ENCODE measurements at regions not wholly inside any gene's neighbourhood (a gene's known extent, or its start where the extent isn't known, plus 50 kb on each side); places are given as distances from the start of the nearest gene placed in this dataset.

- no peaks in the 10 kb centered on the region for H3K9me3 ChIP-seq
- TF ChIP-seq CTCF (IDR thresholded peaks at IDR 0.05), result no peak
- H3K27me3 ChIP-seq (ENCODE audit: low read depth), result no peaks in the 10 kb centered on the region
- no peak for DNase-seq
- H3K36me3 ChIP-seq, result no peaks in the 10 kb centered on the region
- intact Hi-C loops (cut with DNase I), result no loop called here
- ATAC-seq, result no peak
- H3K4me3 ChIP-seq, result no peak overlapping the region
- no peak overlapping the region for H3K27ac ChIP-seq
- no peaks in the 10 kb centered on the region for H3K4me1 ChIP-seq
Observed at GRCh38 chr14:53744857-53745256, 211.8 kb downstream of the BMP4 start.

DNA sequence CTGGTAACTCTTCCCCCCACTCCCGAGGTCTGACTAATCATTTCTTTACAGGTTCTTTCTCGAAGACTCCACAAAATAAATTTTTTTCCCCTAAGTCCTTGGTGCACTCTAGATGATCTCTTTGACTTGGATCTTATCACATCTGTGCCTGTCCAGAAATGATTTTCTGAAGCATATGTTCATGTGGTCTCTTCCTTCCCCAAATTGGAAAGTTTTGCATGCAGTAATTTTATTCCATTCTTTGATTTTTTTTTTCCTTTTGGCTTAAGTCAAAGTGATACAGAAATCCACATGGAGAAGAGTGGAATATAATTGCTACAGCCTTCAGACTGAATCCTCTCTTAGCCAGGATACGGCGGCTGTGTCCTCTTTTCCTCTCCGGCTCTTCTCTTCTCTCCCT is 213.3 kb downstream of the BMP4 start:
- intact Hi-C loops (cut with DNase I), result no loop called here
- Histone ChIP-seq H3K27me3 (ENCODE audit: low read depth) (no peaks in the 10 kb centered on the region), H3K27ac (no peak overlapping the region), H3K36me3 (no peaks in the 10 kb centered on the region), H3K4me1 (no peaks in the 10 kb centered on the region), H3K4me3 (no peak overlapping the region), H3K9me3 (no peaks in the 10 kb centered on the region)
- no peak for DNase-seq
- ATAC-seq, result no peak
- no peak for TF ChIP-seq CTCF (IDR thresholded peaks at IDR 0.05)

DNA sequence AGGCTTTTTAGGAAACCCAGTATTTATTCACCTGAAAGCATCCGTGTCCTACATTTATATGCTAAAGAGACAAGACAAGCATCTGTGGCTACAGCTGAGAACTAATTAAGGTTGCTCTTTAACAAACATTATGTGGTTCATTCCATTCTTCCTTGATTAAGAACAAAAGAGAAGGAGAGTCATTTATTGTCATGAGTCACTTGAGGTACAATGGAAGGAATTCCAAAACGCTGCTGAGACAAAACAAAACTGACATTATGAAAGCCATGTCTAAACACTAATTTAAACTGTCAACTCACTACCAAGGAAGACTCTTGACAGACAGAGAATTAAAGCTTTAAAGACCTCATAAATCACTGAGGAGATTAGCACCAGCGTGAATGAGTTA is 214.4 kb downstream of the BMP4 start:
- no peak overlapping the region for H3K27ac ChIP-seq
- DNase-seq (no peak), ATAC-seq (no peak)
- no peaks in the 10 kb centered on the region for H3K27me3 ChIP-seq (ENCODE audit: low read depth)
- no peaks in the 10 kb centered on the region for H3K9me3 ChIP-seq
- H3K4me1 ChIP-seq, result no peaks in the 10 kb centered on the region
- intact Hi-C loops (cut with DNase I), result no loop called here
- TF ChIP-seq CTCF (IDR thresholded peaks at IDR 0.05), result no peak
- no peaks in the 10 kb centered on the region for H3K36me3 ChIP-seq
- H3K4me3 ChIP-seq, result no peak overlapping the region

DNA sequence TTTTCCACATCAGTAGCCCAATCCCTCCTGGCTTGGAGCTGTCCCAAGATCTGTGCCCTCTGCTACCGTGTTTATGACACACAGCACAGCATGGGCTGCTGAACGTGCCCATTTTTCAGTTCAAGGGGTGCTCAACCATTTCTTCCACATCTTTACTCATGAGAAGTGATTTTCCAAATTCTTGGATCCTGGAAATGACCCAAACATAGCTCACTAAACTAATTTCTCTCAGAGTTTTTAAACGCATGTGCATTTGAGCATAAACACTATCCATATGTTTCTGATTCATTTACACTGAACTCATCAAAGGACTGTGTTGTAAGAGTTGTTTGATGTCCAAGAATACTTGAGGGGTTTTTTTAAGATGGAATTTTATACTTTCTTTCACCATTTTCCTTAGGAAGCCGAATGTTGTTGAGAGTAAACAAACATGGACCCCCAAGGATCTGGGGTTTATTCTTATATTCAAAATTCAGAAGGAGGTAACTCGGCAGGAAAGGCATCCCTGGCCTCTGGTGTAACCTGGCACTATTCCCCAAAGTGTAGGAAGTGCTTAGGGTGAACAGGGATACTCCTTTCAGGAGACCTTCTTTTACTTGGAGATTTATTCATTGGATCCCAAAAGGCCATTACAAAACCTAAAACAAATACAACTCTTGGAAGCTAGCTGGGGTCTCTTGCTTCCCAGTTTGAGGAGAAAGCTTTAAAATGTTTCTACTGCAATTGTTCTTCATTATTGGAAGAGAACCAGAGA is 215.0 kb downstream of the BMP4 start:
- ATAC-seq (no peak), DNase-seq (no peak)
- no peaks in the 10 kb centered on the region for H3K4me1 ChIP-seq
- H3K27ac ChIP-seq, result no peak overlapping the region
- H3K27me3 ChIP-seq (ENCODE audit: low read depth), result no peaks in the 10 kb centered on the region
- no peaks in the 10 kb centered on the region for H3K9me3 ChIP-seq
- intact Hi-C loops (cut with DNase I), result no loop called here
- no peak overlapping the region for H3K4me3 ChIP-seq
- H3K36me3 ChIP-seq, result no peaks in the 10 kb centered on the region
- TF ChIP-seq CTCF (IDR thresholded peaks at IDR 0.05), result no peak

- no peaks in the 10 kb centered on the region for H3K27me3 ChIP-seq (ENCODE audit: low read depth)
- no peak for ATAC-seq
- intact Hi-C loops (cut with DNase I), result no loop called here
- H3K27ac ChIP-seq, result no peak overlapping the region
- no peaks in the 10 kb centered on the region for H3K36me3 ChIP-seq
- no peaks in the 10 kb centered on the region for H3K4me1 ChIP-seq
- H3K4me3 ChIP-seq, result no peak overlapping the region
- no peak for TF ChIP-seq CTCF (IDR thresholded peaks at IDR 0.05)
- no peak for DNase-seq
- H3K9me3 ChIP-seq, result no peaks in the 10 kb centered on the region
Observed at GRCh38 chr14:53740570-53740969, 216.1 kb downstream of the BMP4 start.
